ENCODE measurements at regions not wholly inside any gene's neighbourhood (a gene's known extent, or its start where the extent isn't known, plus 50 kb on each side); places are given as distances from the start of the nearest gene placed in this dataset.

GRCh38 chr10:34875061-34875460 is 60.0 kb upstream of the PARD3 start:
- TF ChIP-seq CTCF (IDR thresholded peaks at IDR 0.05), result no peak
- no peak for DNase-seq (ENCODE audit: low spot score)
- Mint-ChIP-seq H3K27ac (ENCODE audit: unreplicated experiment) (no peak overlapping the region), H3K36me3 (ENCODE audit: low read depth) (no peaks in the 10 kb centered on the region), H3K4me1 (ENCODE audit: low read depth) (no peaks in the 10 kb centered on the region), H3K4me3 (ENCODE audit: unreplicated experiment) (no peak overlapping the region), H3K9me3 (ENCODE audit: low read depth) (no peaks in the 10 kb centered on the region), H3K27me3 (ENCODE audit: low read depth) (peaks cover 9% of the 10 kb centered on the region)

- no peaks in the 10 kb centered on the region for H3K9me3 Mint-ChIP-seq (ENCODE audit: low read depth)
- peaks cover 11% of the 10 kb centered on the region for H3K27me3 Mint-ChIP-seq (ENCODE audit: low read depth)
- no peaks in the 10 kb centered on the region for H3K4me1 Mint-ChIP-seq (ENCODE audit: low read depth)
- no peak overlapping the region for H3K4me3 Mint-ChIP-seq (ENCODE audit: unreplicated experiment)
- no peak for TF ChIP-seq CTCF (IDR thresholded peaks at IDR 0.05)
- no peak overlapping the region for H3K27ac Mint-ChIP-seq (ENCODE audit: unreplicated experiment)
- H3K36me3 Mint-ChIP-seq (ENCODE audit: low read depth), result no peaks in the 10 kb centered on the region
- no peak for DNase-seq (ENCODE audit: low spot score)
These were observed 57.7 kb upstream of the PARD3 start for GRCh38 chr10:34872820-34873219.

- DNase-seq (ENCODE audit: low spot score), result no peak
- peaks cover 5% of the 10 kb centered on the region for H3K4me1 Mint-ChIP-seq (ENCODE audit: low read depth)
- H3K4me3 Mint-ChIP-seq (ENCODE audit: unreplicated experiment), result no peak overlapping the region
- peaks cover 11% of the 10 kb centered on the region for H3K27me3 Mint-ChIP-seq (ENCODE audit: low read depth)
- no peaks in the 10 kb centered on the region for H3K9me3 Mint-ChIP-seq (ENCODE audit: low read depth)
- no peak overlapping the region for H3K27ac Mint-ChIP-seq (ENCODE audit: unreplicated experiment)
- no peak for TF ChIP-seq CTCF (IDR thresholded peaks at IDR 0.05)
- no peaks in the 10 kb centered on the region for H3K36me3 Mint-ChIP-seq (ENCODE audit: low read depth)
These were observed 54.2 kb upstream of the PARD3 start for GRCh38 chr10:34869135-34869836.

GRCh38 chr10:34868589-34868988 is 53.5 kb upstream of the PARD3 start:
- Mint-ChIP-seq H3K4me3 (ENCODE audit: unreplicated experiment) (no peak overlapping the region), H3K27ac (ENCODE audit: unreplicated experiment) (no peak overlapping the region), H3K27me3 (ENCODE audit: low read depth) (peaks cover 11% of the 10 kb centered on the region), H3K9me3 (ENCODE audit: low read depth) (no peaks in the 10 kb centered on the region), H3K36me3 (ENCODE audit: low read depth) (no peaks in the 10 kb centered on the region), H3K4me1 (ENCODE audit: low read depth) (peaks cover 6% of the 10 kb centered on the region)
- DNase-seq (ENCODE audit: low spot score), result no peak
- no peak for TF ChIP-seq CTCF (IDR thresholded peaks at IDR 0.05)

GRCh38 chr10:34866848-34867247 is 51.8 kb upstream of the PARD3 start:
- Mint-ChIP-seq H3K4me1 (ENCODE audit: low read depth) (peaks cover 9% of the 10 kb centered on the region), H3K36me3 (ENCODE audit: low read depth) (no peaks in the 10 kb centered on the region)
- TF ChIP-seq CTCF (IDR thresholded peaks at IDR 0.05), result no peak

More at GRCh38 chr10:34866848-34867247, 51.8 kb upstream of the PARD3 start:
- Mint-ChIP-seq H3K27me3 (ENCODE audit: low read depth) (peaks cover 8% of the 10 kb centered on the region), H3K27ac (ENCODE audit: unreplicated experiment) (no peak overlapping the region), H3K4me3 (ENCODE audit: unreplicated experiment) (no peak overlapping the region), H3K9me3 (ENCODE audit: low read depth) (no peaks in the 10 kb centered on the region)
- DNase-seq (ENCODE audit: low spot score), result no peak
